Left ventricle myocardium inferior (tissue), 1 donor: ENCODE measurements at regions not wholly inside any gene's neighbourhood (a gene's known extent, or its start where the extent isn't known, plus 50 kb on each side); places are given as distances from the start of the nearest gene placed in this dataset.

Experiments used
- DNase-seq: peaks from one replicate; pipeline ENCODE4 v3.0.0-alpha.2; 2020
- H3K27ac ChIP-seq: fragments of 200-600 bp; replicated peaks from 2 replicates; pipeline ENCODE4 v1.8.0; 2021
- H3K27me3 ChIP-seq: fragments of 200-600 bp; 2 replicates; pipeline ENCODE4 v1.8.0; 2021; ENCODE audit warnings: low read depth
- H3K36me3 ChIP-seq: fragments of 200-600 bp; 2 replicates; pipeline ENCODE4 v1.8.0; 2021
- H3K4me1 ChIP-seq: fragments of 200-600 bp; 2 replicates; pipeline ENCODE4 v1.8.0; 2021
- H3K4me3 ChIP-seq: fragments of 200-600 bp; 2 replicates; pipeline ENCODE4 v1.8.0; 2021; ENCODE audit warnings: mild to moderate bottlenecking, moderate library complexity
- H3K9me3 ChIP-seq: fragments of 200-600 bp; replicated peaks from 2 replicates; pipeline ENCODE4 v1.8.0; 2021
- intact Hi-C: fragments of 100-400 bp; cut with micrococcal nuclease; formaldehyde crosslinking; loops from one replicate; pipeline ENCODE4 v1.11.0; 2022
- TF ChIP-seq, protein P1 (sequence below): fragments of 200-600 bp; IDR thresholded peaks from 2 replicates; pipeline ENCODE4 v1.8.0; 2021; ENCODE audit warnings: antibody characterized with exemption, mild to moderate bottlenecking, borderline replicate concordance
- donor health status: DM: no; HTN: yes; CAD: no; lungs with severe emphysema.

DNA sequence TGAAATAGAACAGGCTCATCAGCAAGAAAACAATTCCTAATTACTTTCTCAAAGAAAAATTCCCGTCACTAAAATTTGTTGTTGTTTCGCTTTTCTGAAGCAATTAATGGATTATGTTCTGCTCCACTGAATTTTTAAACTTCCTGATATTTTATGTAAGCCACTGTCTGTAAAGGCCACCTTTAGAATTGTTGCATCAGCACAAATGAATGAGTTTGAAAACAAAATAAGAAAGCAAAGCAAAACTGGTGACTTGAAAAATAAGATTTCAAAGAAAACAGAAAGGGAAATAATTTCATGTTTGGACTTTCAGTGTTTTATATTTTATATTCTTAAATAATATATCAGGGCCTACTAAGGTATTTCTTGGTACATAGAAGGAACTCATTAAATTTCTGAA, 636.3 kb upstream of the TYRP1 start:
- no peaks in the 10 kb centered on the region for H3K4me1 ChIP-seq
- peaks cover 35% of the 10 kb centered on the region for H3K9me3 ChIP-seq
- H3K4me3 ChIP-seq: no peak overlapping the region
- H3K36me3 ChIP-seq: no peaks in the 10 kb centered on the region
- intact Hi-C loops: no loop called here
- H3K27me3 ChIP-seq: no peaks in the 10 kb centered on the region
- H3K27ac ChIP-seq: no peak overlapping the region
- no peak for DNase-seq
- TF ChIP-seq, protein P1, sequence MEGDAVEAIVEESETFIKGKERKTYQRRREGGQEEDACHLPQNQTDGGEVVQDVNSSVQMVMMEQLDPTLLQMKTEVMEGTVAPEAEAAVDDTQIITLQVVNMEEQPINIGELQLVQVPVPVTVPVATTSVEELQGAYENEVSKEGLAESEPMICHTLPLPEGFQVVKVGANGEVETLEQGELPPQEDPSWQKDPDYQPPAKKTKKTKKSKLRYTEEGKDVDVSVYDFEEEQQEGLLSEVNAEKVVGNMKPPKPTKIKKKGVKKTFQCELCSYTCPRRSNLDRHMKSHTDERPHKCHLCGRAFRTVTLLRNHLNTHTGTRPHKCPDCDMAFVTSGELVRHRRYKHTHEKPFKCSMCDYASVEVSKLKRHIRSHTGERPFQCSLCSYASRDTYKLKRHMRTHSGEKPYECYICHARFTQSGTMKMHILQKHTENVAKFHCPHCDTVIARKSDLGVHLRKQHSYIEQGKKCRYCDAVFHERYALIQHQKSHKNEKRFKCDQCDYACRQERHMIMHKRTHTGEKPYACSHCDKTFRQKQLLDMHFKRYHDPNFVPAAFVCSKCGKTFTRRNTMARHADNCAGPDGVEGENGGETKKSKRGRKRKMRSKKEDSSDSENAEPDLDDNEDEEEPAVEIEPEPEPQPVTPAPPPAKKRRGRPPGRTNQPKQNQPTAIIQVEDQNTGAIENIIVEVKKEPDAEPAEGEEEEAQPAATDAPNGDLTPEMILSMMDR: no peak

DNA sequence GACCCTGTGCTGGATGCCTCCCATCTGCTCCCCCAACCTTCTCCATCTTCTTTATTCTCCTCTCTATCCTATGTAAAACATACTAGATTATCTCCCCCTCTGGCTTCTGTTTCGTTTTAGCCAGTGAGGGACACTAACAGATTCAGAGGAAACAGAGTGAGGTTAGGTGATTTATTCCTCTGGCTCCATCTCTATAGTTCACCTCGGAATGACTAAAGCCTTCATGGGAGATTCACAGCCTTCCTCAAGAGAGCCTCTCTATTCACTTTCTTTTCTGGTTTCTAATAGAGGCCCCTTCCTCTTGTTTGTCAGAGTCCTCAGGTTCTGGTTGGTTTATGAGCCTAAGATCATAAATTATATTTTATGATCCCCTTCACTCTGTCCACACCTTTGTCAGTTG, 633.1 kb upstream of the TYRP1 start:
- no peaks in the 10 kb centered on the region for H3K36me3 ChIP-seq

DNA sequence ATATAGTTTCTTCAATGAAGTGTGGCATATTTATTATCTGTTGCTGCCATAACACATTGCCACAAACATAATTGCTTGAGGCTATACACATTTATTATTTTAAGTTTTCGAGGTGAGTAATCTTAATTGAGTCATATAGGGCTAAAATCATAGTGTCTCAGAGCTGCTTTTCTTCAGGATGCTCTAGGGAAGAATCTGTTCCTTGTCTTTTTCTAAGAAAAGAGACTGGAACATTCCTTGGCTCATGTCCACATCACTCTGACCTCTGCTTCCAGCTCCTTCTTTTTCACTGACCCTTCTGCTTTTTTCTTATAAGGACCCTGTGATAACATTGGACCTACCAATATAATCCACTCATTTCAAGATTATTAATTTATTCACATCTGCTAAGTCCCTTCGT, 632.4 kb upstream of the TYRP1 start:
- no peaks in the 10 kb centered on the region for H3K27me3 ChIP-seq
- intact Hi-C loops: no loop called here
- no peak overlapping the region for H3K27ac ChIP-seq
- H3K36me3 ChIP-seq: no peaks in the 10 kb centered on the region
- H3K4me1 ChIP-seq: no peaks in the 10 kb centered on the region
- H3K4me3 ChIP-seq: no peak overlapping the region
- H3K9me3 ChIP-seq: peaks cover 5% of the 10 kb centered on the region
- TF ChIP-seq, protein P1: no peak
- no peak for DNase-seq

More for the DNA sequence above, 633.1 kb upstream of the TYRP1 start:
- Histone ChIP-seq H3K27me3 (no peaks in the 10 kb centered on the region), H3K4me3 (no peak overlapping the region), H3K27ac (no peak overlapping the region), H3K4me1 (no peaks in the 10 kb centered on the region), H3K9me3 (peaks cover 13% of the 10 kb centered on the region)
- DNase-seq: no peak
- TF ChIP-seq, protein P1: no peak
- intact Hi-C loops: no loop called here

DNA sequence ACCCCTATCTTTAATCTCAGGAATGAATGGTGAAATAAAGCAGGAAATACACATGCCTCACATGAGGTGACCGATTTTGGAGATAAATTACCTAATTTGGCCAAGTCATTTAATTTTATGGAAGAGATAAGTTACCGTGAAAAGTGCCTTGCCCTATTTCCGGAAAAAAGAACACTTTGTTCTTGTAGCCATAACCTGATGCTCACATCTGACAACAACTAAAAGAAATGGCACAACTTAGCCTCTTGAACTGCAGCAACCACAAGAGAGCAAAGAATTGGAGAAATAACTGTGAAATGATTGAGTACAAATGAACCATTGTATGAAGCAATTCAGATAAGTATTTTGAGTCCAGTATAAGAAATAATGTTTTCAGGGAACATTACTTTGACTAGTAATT, 628.1 kb upstream of the TYRP1 start:
- no peaks in the 10 kb centered on the region for H3K36me3 ChIP-seq
- H3K27ac ChIP-seq: no peak overlapping the region
- H3K9me3 ChIP-seq: no peaks in the 10 kb centered on the region
- DNase-seq: no peak
- H3K4me3 ChIP-seq: no peak overlapping the region
- H3K27me3 ChIP-seq: no peaks in the 10 kb centered on the region
- H3K4me1 ChIP-seq: no peaks in the 10 kb centered on the region
- intact Hi-C loops: no loop called here
- TF ChIP-seq, protein P1: no peak

DNA sequence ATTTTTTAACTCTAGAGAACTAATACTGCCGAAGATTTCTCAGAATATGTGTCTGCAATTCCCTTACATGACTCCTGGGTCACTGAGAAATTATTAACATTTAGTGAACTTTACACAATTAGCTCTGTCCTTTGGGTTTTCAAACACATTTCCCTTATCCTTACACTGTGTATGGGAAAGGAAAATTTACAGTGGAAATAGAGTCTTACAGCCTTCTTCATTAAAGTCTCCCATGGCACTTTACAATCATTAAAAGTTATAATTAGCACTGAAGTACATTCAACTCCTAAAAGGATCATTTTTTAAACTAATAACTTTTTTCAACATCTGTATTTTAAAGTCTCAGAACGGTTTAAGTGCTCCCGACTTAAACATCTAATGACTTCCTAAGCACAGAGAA, 627.5 kb upstream of the TYRP1 start:
- TF ChIP-seq, protein P1: no peak
- no peaks in the 10 kb centered on the region for H3K9me3 ChIP-seq
- no peak for DNase-seq
- no peak overlapping the region for H3K4me3 ChIP-seq
- no peaks in the 10 kb centered on the region for H3K36me3 ChIP-seq
- H3K27ac ChIP-seq: no peak overlapping the region
- H3K4me1 ChIP-seq: no peaks in the 10 kb centered on the region
- no peaks in the 10 kb centered on the region for H3K27me3 ChIP-seq
- intact Hi-C loops: no loop called here
